ENCODE measurements at regions not wholly inside any gene's neighbourhood (a gene's known extent, or its start where the extent isn't known, plus 50 kb on each side); places are given as distances from the start of the nearest gene placed in this dataset.
A peak's percentile ranks its signal among the peaks of the same experiment; 100 is the strongest.

DNA sequence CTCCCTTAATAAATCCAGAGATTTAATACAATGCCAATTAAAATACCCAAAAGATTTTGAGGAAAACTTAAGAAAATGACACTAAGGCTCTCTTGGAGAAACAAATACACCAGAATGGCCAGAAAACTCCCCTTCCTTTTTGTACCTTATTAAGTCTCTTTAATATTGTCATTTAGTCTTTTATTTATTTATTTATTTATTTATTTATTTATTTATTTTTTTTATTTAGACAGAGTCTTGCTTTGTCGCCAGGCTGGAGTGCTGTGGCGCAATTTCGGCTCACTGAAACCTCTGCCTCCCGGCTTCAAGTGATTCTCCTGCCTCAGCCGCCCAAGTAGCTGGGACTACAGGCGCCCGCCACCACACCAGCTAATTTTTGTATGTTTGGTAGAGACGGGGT is 210.6 kb downstream of the DACT1 start:
- DNase-seq = no peak

DNA sequence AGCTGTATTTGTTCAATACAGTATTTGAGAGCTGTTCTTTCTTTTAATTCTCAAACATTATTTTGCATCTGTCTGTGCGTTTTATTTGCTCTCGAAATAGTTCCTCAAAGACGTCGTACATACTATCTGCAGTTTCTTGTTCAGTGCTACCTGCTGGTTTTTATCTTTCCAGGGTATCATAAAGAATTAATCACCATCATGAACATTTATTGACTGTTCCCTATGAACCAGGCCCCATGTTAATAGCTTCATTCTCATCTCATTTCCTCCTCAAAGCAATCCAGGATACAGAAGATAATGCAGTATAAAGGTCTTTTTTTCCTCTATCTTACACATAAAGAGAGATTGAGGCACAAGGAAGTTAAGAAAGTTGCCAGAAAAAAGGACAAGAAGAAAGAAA is 211.8 kb downstream of the DACT1 start:
- DNase-seq = no peak

DNA sequence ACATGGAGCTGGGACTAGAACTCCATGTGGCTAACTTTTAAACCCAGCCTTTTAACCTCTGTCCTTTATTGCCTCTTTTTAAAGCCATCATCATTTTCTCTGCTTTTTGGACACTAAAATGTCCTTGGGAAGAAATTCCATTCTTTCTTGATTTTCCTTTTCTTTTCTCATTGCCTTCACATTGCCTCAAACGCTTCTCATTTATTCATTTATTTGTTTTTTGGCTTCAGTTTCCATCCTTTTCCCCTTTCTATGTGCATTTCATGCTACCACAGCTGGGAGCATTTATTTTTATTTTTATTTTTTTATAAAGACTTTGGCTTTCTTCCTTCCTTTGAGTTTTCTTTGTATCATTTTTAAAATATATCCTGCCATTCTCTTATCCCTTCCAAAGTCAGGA is 212.2 kb downstream of the DACT1 start:
- no peak for DNase-seq

DNA sequence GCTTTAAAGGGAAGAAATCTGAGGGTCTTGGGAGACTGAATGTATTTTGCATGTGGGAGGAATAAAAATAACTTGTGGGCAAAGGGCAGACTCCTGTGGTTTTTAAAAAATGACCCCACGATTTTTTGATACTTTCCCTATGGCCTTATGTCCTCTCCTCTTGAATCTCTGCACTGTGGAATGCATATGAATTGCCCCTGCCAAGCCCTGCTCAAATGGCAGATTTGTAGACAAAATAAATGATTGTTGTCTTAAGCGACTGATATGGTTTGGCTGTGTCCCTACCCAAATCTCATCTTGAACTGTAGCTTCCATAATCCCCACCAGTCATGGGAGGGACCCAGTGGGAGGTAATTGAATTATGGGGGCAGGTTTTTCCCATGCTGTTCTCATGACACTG is 223.8 kb downstream of the DACT1 start:
- DNase-seq = no peak

DNA sequence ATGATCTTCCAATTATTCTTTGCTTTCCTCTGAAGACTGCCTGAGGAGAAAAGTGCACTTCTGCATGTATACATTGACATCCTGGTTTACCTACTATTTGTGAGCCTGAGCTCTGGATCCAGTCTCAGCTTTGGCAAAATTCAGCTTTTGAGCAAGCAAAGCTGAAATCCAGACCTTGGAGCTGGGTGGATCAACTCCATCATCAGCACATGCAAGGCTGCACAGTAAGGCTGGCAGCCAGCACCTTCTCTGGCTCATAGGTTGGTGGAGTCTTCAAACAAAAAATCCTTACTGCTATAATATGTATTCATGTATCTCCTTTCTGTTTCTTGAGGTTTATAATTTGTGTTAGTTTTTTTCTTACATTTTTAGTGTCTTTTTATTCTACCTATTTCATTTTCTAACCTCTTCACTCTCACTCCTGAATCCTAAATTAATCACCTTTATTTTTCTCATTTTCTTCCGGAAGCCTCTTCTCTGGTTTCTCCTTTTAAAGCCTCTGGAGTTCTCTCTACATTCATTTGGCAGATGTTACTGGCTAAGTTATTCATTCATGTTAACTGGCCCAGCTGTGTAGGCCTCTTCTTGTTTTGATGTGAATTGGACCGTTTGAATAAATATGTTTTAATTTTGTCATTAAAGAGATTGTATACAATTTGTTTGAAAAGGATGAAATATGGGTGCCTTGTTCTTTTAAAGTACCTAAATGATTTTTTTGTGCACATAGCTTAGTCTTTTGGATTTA is 224.8 kb downstream of the DACT1 start:
- no peak for DNase-seq

DNA sequence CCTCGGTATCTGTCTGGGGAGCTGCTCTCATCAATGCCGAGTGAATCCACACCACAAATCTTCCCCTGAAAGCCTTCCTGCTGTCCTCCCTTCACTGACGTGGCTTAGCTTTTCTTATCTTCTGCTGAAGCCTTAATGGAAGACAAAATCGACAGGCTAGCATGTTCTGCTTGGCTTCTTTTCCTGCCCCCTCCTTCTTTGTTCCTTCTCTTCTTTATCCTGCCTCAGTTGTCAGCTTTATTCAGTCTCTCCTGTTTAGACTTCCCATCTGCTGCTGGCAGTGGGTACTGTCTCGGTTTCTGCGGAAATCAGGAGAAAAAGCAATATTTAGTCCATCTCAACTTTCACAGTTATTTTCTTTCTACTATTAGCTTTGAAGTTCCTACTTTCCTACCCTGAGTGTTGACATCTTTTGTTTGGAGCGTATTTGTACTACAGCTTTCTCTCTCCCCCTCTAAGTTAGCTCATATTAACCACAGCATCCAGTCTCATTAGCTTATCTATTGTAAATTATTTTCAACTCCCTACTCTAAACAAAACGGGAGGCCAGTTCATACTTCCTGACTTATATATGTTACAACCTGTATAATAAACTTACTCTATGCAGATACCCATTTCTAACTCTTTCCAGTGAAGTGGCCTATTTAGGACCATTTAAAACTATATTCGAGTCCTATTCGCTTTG is 226.0 kb downstream of the DACT1 start:
- DNase-seq = no peak

DNA sequence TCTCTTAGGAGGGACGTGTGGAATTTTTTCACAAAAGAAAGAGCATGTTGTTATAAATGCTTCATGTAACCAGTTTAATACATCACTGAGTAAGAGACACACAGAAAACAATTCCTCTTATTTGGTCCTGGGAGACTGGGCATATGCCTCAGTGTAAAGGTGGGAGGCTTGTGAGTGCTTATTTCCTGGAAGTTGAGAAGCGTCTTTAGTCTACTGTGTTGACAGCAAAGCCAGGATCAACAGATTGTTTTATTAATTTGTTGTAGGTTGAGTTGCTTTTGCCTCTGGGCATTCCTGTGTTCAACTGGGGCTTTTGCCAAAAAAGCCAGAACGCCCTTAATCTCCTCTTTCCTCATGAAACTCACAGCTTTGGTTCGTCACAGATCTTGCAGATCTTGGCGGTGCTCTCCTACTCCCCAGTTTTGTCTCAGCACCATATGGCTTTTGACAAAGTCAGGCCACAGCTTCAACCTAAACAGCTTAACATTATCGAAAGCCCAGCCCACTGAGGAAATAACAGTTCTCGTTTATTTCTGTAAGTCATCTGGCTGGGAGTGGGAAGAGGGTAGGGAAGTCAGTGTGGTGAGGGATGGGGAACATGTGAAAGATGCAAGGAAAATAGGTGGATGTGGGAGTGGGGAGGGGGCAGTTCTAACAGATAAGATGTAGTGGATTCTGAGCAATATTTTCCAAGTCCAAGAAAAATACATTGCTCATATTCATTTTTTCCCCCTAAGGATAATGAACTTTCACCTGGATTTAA is 227.2 kb downstream of the DACT1 start:
- no peak for DNase-seq

DNA sequence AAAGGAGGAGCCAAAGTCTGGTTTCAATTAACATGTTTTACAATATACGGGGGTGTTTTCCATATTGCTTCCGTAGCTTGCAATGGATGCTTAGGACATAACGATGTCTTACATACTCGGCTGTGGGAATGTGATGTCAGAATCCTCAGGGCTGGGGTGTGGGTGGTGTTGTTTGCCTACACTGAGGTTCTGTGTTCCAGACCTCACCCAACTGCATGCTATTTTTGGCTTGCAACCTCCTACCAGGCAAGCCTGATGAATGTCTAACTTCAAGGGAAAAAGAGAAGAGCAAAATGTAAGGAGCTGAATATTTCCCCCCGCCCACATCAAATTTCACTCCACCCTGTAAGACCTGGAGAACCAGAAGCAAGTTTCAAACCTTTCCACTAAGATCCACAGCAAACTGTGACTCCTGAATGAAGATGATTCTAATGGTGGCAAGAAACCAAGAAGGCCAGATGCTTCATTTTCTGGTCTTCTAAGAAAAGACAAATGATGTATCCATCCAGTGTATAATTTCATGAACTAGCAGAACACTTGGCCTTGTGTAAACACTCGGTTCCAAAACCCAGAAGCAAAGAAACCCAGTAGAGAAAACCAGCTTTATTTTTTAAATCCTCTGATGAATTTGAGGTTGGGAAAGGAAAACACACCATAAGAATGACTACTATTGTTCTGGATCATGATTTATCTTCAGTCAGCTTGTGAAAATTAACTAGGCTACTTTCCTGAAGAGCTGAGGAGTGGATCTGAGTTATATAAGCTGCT is 227.9 kb downstream of the DACT1 start:
- peak in 1 of 2 donors; percentile 44 for DNase-seq

DNA sequence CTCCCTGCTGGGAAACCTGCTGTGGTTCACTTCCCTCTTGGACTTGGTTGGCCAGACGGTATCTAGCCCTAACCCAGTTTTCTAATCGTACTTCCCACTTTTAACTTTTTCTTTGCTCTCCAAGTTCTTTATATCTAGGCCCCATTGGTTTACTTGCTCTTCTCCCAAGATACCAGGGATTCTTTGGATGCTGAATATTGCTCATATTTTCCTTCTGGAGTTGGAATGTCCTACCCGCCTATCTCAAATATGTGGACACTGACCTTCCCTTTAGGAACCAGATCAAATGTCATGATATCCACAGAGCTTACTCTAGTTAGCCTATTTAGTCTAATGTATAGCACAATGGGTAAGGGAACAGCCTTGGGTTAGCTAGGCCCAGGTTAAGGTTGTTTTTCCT is 228.6 kb downstream of the DACT1 start:
- DNase-seq = no peak

DNA sequence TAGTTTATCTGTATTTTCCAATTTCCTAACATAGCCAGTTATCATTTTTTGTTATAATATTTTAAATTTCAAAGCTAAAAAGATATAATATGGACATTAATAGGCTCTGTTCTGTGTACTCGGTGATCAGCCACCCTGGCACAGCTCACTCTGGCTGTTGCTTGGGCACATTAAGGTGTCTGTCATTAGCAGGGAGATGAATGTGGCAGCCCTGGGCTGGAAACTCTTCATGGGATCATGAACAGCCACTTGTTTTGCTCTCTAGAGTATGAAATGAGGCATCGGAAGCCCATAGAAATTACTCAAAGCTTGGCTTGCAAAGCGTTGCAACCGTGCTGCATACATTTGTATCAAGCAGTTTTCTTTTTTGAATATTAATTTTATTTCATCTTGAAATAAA is 233.2 kb downstream of the DACT1 start:
- no peak for DNase-seq

DNA sequence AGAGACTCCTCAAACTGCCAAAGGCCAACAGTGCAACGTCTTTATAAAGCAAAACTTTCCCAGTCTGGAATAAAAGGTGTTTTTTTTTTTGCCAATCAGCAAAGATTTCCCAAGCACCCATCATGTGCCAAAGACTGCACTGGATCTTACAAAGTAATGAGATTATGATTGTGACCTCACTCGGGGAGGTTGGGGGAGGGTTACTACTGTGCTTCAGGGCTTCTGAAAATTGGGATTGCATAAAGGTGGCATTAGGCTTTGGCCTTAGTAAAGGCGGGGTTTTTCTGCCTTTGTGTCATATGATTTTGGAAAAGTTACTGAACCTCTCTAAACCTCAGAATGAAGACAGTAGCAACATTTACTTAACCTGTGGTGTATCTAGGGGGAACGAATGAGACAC is 233.8 kb downstream of the DACT1 start:
- DNase-seq = no peak

DNA sequence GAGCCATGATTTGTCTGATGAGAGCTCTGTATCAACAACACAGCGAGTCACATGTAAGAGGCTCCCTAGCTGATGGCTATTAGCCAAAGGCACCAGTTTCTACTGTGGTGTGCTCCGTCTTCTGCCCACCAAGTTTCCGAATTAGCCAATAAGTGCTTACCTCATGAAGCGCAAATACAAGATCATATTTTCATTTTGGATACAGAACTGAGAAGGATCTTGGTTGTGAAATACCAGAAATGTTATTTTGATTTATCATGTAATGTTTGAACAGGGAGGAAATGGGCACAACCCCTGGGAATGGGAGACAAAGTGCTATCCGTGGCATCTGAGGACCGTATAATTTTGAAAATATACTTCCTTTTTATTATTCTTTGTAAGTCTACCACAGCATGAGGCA is 234.3 kb downstream of the DACT1 start:
- DNase-seq = no peak

DNA sequence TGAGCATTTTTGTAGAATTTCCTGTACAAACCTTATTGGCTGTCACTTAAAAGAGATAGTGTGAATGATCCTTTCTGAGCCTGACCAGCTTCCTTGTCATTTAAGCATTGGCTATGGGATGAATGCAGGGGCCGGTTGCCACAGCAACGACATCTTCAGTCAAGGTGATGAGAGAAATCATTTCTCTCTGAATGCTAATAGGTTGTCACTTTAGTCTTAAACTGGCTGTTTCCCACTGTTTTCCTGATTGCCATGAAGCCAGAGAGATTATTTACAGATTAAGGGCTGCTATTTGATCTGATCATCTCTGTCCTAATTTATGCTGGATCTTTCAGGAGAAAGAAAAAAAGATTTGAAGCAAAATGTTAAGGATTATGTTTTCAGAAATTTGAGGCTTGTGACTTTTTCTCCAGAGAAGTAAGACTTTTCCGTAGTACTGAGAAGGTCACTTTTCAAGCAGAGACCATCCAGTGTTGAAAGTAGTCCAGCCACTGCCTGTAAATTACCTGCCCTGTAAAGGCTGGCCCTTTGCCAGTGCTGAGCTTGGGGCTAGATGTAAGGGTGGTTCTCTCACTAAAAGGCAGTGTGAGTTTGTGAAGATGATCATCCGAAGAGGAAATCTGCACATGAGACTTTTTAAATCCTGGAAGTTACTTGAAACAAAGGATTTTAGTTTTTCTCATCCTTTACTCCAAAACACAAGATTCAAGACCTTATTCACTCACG is 235.6 kb downstream of the DACT1 start:
- DNase-seq = no peak

DNA sequence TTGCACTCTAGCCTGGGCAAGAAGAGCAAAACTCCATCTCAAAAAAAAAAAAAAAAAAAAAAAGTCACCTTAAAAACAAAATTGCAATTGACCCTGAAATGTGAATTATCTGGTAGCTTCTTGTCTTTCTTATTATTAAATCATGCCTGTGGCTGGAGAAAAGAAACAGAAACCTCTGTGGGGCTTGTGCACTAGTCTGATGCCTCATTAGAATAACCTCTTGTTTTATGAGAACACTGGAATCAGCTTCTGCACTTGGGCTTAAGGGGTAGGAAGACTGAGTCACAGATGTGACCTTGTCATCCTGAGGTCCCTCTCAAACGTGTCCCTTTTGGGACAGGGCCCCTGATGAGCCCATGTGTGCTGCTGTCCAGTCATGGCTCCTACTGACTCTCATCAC is 237.9 kb downstream of the DACT1 start:
- no peak for DNase-seq

DNA sequence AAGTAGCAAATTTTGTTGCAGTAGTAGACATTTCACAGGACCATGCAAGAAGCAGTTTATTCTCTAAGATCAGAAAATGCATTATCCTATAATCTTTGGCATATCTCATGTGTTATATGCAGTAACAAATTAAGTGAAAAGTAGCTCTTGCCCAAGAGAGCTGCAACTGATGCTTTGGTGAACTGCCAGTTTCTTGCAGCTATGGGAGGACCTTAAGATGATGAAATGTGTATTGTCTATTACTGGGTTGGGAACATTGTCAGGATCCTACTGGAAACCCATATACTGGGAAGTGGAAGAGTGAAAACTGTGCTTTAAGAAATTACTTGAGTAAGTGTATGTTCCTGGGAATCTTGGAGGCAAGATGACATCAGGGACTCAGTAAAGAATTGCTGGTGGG is 238.8 kb downstream of the DACT1 start:
- no peak for DNase-seq

DNA sequence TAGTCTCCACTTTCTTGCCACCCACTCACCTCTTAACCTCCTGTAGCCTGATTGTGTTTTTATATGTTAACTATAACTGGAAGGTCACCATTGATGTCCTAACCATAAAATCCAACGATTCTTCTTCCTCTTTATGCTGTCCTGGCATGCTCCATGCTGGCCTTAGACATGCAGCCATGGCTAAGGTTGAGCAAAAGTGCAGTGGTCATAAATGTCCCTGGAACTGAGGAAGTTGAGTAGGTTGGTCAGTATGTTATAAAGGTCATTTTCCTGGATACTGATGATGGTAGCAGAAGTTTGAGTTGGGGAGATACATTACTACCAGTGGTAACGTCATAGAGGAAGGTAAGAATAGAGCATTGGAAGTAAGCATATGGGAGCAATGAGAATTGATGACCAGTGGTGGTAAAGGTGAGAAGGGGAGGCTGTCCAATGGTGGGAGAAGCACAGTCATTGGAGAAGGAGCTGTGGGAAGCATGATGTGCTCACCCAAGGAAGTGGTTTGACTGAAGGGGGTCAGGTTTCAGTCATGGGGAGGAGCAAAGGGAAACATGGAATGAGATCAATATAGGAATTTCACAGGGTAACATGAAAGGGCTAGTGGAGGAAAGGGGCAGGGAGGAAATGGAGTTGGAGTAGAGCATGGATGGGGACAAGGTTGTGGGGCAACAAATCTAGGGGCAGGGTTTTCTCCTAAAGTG is 240.8 kb downstream of the DACT1 start:
- no peak for DNase-seq

DNA sequence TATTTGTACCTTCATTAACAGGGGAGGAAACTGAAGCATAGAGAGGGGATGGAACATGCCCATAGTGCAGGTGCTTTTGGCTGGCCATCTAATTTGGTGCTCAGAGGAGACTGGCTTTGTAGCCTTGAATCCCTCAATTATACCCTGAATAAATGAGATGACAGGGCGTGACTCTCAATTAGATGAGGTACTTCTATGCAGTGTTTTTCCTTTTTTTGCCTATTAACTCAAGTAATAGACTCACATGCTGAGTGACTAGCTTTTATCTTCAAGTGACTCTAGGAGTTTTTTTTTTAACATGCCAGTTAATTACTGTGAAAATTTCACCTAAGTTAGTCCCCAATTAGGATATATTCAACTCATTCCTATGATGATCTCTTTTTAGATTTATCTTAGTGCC is 243.7 kb downstream of the DACT1 start:
- DNase-seq = no peak

DNA sequence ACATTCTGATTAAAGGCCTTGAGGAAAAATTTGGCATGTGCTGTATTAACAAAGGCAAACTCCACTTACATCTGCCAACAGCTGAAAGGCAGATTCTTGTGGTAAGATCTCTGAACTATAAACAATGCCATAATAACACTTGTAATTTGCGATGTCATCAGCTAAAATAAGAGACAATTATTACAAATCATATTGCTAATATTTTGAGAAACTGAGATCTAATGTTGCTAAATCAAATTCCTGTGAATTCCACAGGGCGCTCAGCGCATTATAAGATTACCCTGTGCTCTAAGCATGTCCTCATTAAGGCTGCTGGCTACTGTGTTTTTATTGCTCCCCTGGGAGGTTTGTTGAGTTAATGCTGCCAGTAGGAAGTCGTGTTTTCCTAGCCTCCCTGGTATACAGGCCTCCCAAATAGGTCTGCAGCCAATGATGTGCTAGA is 244.8 kb downstream of the DACT1 start:
- DNase-seq = no peak

DNA sequence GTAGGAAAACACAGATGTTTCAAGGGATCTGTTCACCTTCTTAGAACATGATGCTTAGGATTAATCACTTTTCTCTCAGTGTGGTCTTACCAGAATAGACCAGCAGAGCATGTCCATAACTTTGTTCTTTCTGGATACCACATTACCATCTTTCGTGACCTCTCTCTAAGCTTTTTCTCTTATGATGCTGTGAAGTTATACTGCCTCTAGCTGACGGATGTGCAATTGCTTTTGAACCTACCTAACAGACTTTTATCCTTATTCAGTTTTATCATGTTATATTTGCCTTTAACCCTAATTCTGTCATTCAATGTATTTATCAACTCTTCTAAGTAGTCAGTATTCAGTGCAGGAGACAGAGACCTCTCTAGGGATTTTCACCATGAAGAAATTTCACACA is 246.7 kb downstream of the DACT1 start:
- no peak for DNase-seq

DNA sequence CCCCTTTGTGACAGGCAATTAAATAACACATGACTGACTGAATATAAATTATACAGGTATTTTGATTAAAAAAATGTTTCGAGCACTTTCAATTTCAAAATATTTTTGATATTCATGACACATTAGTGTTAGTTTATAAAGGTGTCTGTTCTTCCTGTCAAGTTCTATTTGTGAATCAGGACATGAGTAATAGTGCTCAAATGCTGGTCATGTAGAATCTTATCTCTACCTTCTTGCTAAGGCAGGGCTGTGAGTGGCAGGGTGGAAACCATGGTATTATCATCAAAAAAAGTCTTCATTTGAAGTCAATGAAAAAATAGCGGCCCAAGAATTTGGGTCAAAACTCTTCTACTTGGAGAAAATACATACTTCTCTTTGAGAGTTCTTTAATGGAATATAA is 250.2 kb downstream of the DACT1 start:
- no peak for DNase-seq

DNA sequence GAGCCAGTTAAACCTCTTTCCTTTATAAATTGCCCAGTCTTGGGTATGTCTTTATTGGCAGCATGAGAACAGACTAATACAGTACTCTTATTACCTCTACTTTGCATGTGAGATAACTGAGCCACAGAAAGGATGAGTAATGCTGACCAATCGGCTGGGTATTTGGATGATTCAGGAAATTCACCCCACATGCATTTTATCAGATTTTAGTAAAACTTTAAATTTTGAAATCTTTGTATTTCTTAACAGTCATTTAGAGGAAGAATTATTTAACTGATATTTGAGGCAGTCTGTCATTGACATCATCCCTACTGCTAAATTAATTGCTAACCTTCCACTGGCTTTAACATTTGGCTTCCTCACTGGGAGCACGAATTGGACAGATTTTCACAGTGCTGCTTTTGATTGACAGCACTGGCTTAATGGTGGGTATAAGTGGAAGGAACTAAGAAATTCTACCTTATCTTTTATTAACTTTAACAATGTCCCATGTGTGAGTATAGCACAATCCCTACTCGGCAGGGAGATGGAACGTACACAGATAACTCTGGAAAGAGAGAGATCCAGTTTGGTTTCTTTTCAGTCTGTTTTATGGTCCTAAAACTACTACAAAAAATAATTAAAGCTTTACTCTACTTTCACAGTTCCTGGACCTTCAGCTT is 261.0 kb downstream of the DACT1 start:
- DNase-seq = no peak

All from hippocampal formation (tissue), 2 donors.